ENCODE measurements at regions not wholly inside any gene's neighbourhood (a gene's known extent, or its start where the extent isn't known, plus 50 kb on each side); places are given as distances from the start of the nearest gene placed in this dataset.

DNA sequence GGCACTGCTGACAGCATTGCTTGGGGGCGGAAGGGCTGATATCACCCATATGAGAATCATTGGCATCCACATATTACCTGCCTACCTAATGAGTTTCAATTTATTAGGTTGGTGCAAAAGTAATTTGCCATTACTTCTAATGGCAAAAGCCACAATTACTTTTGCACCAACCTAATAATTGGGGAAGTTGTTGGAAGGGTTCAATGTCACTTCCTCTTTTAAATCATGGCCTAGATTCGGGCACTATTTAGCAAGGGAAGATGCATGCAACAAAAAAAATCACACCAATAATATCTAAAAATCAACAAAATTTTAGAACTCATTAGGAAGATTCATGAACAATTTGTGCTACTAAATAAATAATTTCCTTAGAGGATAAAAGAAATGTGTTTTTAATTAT, 56.0 kb upstream of the AGTR1 start:
- no peak for DNase-seq

DNA sequence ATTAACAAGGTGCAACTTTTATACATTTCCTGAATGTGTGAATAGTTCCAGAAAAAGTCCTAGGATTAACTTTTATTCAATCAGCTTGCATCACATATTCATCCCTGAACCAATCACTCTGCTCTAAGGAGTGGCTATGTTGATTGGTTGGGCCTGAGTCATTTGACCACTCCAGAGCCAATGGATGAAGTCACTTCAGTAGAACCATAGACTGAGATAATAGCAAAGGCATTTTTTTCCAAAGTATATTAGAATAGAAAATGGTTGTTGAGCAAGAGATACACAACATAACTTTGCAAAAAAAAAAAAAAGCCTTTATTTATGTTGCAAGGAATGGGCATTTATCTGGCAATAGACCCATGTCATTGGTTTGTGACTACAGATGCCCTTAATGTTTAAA, 55.5 kb upstream of the AGTR1 start:
- DNase-seq: no peak

DNA sequence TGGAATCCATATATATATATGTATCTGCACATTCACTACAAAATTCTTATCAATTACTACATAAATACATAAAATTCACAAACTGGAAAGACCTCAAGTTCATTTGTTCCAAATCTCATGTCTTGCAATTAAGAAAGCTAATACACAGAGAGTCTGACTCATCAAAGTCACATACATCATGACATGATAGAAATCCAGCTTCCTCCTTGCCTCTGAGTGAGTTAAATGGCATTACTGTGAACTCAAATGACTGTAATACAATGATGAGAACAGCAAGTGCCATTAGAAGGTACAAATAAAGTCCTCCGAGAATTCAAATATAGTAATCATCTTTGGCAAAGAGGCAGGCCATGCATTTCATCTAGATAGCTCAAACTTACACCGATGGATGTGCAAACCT, 55.1 kb upstream of the AGTR1 start:
- DNase-seq: no peak

DNA sequence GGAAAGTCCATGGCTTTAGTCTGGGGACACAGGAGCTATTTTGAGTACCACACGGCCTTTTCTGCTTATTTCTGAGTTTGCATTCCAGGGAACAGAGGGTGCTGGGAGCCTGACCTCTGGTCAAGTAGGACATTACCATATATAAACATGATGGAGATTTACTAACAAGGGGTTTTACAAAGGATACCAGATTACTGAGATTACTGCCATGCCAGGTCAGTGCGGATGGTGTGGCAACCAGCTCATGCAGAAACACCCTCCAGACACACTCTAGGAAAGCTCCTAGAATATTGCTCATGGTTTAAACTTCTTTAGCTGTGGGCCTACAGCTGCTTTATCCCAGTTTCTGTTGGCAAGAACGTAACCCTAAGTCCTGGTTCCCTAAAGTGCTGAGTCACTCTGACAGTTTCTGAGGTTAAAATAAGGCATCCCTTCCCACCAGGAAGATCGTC, 54.3 kb upstream of the AGTR1 start:
- no peak for DNase-seq

DNA sequence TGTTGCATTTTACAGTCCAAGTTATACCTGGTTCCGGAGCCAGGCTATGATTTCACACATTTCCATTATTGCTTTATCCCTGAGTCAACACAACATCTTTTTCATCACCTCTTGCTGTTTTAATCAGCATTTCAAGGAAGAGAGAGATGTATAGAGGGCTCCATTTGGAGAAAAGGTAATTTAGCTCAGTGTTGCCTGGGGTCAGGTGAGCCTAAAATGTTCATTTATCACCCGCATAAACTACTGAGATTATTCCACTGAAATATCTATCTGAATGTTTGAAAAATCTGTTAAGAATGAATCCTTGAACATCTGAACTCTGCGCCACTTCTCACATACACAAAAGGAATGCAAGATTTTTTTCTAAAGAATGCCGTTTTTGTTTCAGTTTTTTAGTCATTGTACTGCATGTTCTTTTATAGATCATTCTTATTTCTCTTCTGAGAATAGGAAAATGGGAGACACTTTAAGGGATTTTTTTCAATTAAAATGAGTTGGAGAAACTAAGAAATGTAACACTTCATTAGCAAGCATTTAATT, 51.5 kb upstream of the AGTR1 start:
- DNase-seq: no peak
